GM12891 (cell line): ENCODE measurements at regions not wholly inside any gene's neighbourhood (a gene's known extent, or its start where the extent isn't known, plus 50 kb on each side); places are given as distances from the start of the nearest gene placed in this dataset.
"Not testable (repeated sequence)": the region's sequence is repeated elsewhere in the genome, so short reads cannot be mapped to it uniquely, and the experiment has no call there.

Experiments used
- POLR2A ChIP-seq: IDR thresholded peaks from 2 replicates; pipeline ENCODE4 v1.6.1; 2011; ENCODE audit warnings: low read depth, low read length, control low read depth
- POLR2AphosphoS5 ChIP-seq: IDR thresholded peaks from 2 replicates; pipeline ENCODE4 v1.6.1; 2011; ENCODE audit warnings: low read depth, low read length, control low read depth
- POU2F2 ChIP-seq: IDR thresholded peaks from 2 replicates; pipeline ENCODE4 v1.6.1; 2011; ENCODE audit warnings: low read depth, mild to moderate bottlenecking, control low read depth, low read length, moderate library complexity

- TF ChIP-seq POU2F2, POLR2A, POLR2AphosphoS5: not testable (repeated sequence)
Measured at GRCh38 chr3:20370273-20371063, 184.5 kb upstream of the SGO1 start.
